Esophagus squamous epithelium (tissue), 4 donors: ENCODE measurements at regions not wholly inside any gene's neighbourhood (a gene's known extent, or its start where the extent isn't known, plus 50 kb on each side); places are given as distances from the start of the nearest gene placed in this dataset.

Experiments used
- POLR2A ChIP-seq, 4 donors: fragments of 450-650 bp; IDR thresholded peaks; one replicate each; pipeline ENCODE4 v1.6.1; 2017; ENCODE audit warnings: antibody characterized with exemption in 4 of 4, mild to moderate bottlenecking in 4 of 4, moderate library complexity in 3 of 4
- TF ChIP-seq, protein P1 (sequence below), 6 experiments: fragments of 450-650 bp in 4 of 6; fragments of 200-600 bp in 2 of 6; sonication (generic) in 2 of 6; IDR thresholded peaks; one replicate each; pipeline ENCODE4 v1.5.1; 2016 to 2019; ENCODE audit warnings: antibody characterized with exemption in 6 of 6, mild to moderate bottlenecking in 4 of 6, moderate library complexity in 4 of 6

DNA sequence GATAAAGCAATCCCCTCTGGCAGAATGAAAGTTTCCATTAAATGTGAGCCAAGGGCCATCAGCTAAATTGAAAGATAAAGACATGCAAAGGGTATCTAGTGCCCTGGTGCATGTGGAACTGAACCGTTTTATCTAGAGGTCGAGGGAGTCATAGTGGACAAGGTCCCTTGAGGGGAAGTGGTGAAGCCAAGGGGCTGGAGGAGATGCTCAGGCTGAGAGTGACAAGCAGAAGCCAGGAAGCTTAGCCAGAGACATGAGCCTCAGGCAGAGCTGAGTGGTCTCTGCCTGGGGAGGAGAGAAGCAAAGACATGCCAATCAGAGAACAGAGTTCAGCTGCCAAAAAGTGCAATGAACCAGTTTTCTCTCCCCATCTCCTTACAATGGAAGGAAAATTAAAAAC lies 68.1 kb upstream of the SLC10A2 start:
- TF ChIP-seq, protein P1, sequence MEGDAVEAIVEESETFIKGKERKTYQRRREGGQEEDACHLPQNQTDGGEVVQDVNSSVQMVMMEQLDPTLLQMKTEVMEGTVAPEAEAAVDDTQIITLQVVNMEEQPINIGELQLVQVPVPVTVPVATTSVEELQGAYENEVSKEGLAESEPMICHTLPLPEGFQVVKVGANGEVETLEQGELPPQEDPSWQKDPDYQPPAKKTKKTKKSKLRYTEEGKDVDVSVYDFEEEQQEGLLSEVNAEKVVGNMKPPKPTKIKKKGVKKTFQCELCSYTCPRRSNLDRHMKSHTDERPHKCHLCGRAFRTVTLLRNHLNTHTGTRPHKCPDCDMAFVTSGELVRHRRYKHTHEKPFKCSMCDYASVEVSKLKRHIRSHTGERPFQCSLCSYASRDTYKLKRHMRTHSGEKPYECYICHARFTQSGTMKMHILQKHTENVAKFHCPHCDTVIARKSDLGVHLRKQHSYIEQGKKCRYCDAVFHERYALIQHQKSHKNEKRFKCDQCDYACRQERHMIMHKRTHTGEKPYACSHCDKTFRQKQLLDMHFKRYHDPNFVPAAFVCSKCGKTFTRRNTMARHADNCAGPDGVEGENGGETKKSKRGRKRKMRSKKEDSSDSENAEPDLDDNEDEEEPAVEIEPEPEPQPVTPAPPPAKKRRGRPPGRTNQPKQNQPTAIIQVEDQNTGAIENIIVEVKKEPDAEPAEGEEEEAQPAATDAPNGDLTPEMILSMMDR (IDR thresholded peaks at IDR 0.05): no peak
- no peak for TF ChIP-seq POLR2A (IDR thresholded peaks at IDR 0.05)
